CD14-positive monocyte (primary cell): ENCODE measurements at regions not wholly inside any gene's neighbourhood (a gene's known extent, or its start where the extent isn't known, plus 50 kb on each side); places are given as distances from the start of the nearest gene placed in this dataset.

Experiments
- DNase-seq, 3 donors: peaks; one replicate each; pipeline ENCODE4 v3.0.0-alpha.2; 2011 to 2022
- H2AFZ ChIP-seq: 2 replicates; pipeline ENCODE4 v1.6.0; 2012; ENCODE audit warnings: mild to moderate bottlenecking, low read depth, low read length, inconsistent platforms; ENCODE audit not compliant: insufficient read depth, poor library complexity, severe bottlenecking
- H3K27ac ChIP-seq, 2 donors: 1 replicate in 1 of 2; 2 replicates in 1 of 2; pipeline ENCODE4 v1.5.1; 2012 to 2013; ENCODE audit warnings: low read length in 2 of 2, control low read depth in 1 of 2, inconsistent platforms in 1 of 2, low read depth in 1 of 2, mild to moderate bottlenecking in 1 of 2
- H3K27me3 ChIP-seq, 2 donors: one replicate each; pipeline versions ENCODE4 v1.6.0 to v1.6.1; 2011 to 2013; ENCODE audit warnings: low read length in 2 of 2; ENCODE audit not compliant: control insufficient read depth in 2 of 2, insufficient read depth in 2 of 2
- H3K36me3 ChIP-seq, 2 donors: replicated peaks in 1 of 2; 1 replicate in 1 of 2; 2 replicates in 1 of 2; pipeline versions ENCODE4 v1.5.1 to v1.6.1; 2012 to 2013; ENCODE audit warnings: low read length in 2 of 2, control low read depth in 1 of 2, inconsistent platforms in 1 of 2, mild to moderate bottlenecking in 1 of 2; ENCODE audit not compliant: insufficient read depth in 2 of 2, control insufficient read depth in 1 of 2
- H3K4me1 ChIP-seq, 2 donors: 1 replicate in 1 of 2; 2 replicates in 1 of 2; pipeline versions ENCODE4 v1.5.1 to v1.6.1; 2012 to 2013; ENCODE audit warnings: low read length in 2 of 2, control low read depth in 1 of 2, inconsistent platforms in 1 of 2, mild to moderate bottlenecking in 1 of 2, moderate library complexity in 1 of 2; ENCODE audit not compliant: insufficient read depth in 2 of 2, control insufficient read depth in 1 of 2
- H3K4me2 ChIP-seq: replicated peaks from 2 replicates; pipeline ENCODE3; 2012; ENCODE audit warnings: low read length, moderate library complexity, mild to moderate bottlenecking; ENCODE audit not compliant: poor library complexity, severe bottlenecking; ENCODE audit errors: extremely low read depth
- H3K4me3 ChIP-seq, 3 experiments: fragments of 200-600 bp in 1 of 3; sonication (generic) in 1 of 3; replicated peaks in 1 of 3; 1 replicate in 2 of 3; 2 replicates in 1 of 3; pipeline ENCODE4 v1.5.1; 2011 to 2013; ENCODE audit warnings: low read length in 3 of 3, mild to moderate bottlenecking in 3 of 3, control low read depth in 2 of 3, low read depth in 2 of 3, inconsistent platforms in 1 of 3, moderate library complexity in 1 of 3
- H3K79me2 ChIP-seq: 2 replicates; pipeline ENCODE4 v1.6.0; 2012; ENCODE audit warnings: mild to moderate bottlenecking, control low read depth, inconsistent platforms, low read length, moderate library complexity; ENCODE audit not compliant: insufficient read depth
- H3K9ac ChIP-seq: 2 replicates; pipeline ENCODE4 v1.6.0; 2017; ENCODE audit warnings: low read length, mild to moderate bottlenecking; ENCODE audit not compliant: insufficient read depth, poor library complexity, severe bottlenecking
- H3K9me3 ChIP-seq, 2 donors: replicated peaks in 1 of 2; 1 replicate in 1 of 2; 2 replicates in 1 of 2; pipeline versions ENCODE4 v1.5.1 to v1.6.1; 2012 to 2013; ENCODE audit warnings: low read length in 2 of 2, control low read depth in 1 of 2; ENCODE audit not compliant: control insufficient read depth in 1 of 2, insufficient read depth in 1 of 2
- H4K20me1 ChIP-seq: 2 replicates; pipeline ENCODE4 v1.6.0; 2012; ENCODE audit warnings: mild to moderate bottlenecking, low read length, control low read depth, moderate library complexity; ENCODE audit not compliant: insufficient read depth
- H3K27ac Mint-ChIP-seq, 7 donors: one replicate each; pipeline ENCODE4 v1.8.0; 2020; ENCODE audit warnings: mild to moderate bottlenecking in 7 of 7, mixed read lengths in 7 of 7, moderate library complexity in 6 of 7, inconsistent platforms in 2 of 7
- H3K27me3 Mint-ChIP-seq, 3 donors: one replicate each; pipeline ENCODE4 v1.8.0; 2021 to 2022; ENCODE audit warnings: low read depth in 3 of 3, mild to moderate bottlenecking in 3 of 3, mixed read lengths in 3 of 3, moderate library complexity in 3 of 3, inconsistent platforms in 1 of 3
- H3K36me3 Mint-ChIP-seq, 2 donors: one replicate each; pipeline ENCODE4 v1.8.0; 2020; ENCODE audit warnings: mixed read lengths in 2 of 2, inconsistent platforms in 1 of 2, mild to moderate bottlenecking in 1 of 2
- H3K4me1 Mint-ChIP-seq: one replicate; pipeline ENCODE4 v1.8.0; 2020; ENCODE audit warnings: mild to moderate bottlenecking, mixed read lengths
- H3K4me3 Mint-ChIP-seq, 2 donors: one replicate each; pipeline ENCODE4 v1.8.0; 2020; ENCODE audit warnings: mild to moderate bottlenecking in 2 of 2, mixed read lengths in 2 of 2, moderate library complexity in 1 of 2
- H3K9me3 Mint-ChIP-seq, 7 donors: one replicate each; pipeline ENCODE4 v1.8.0; 2020 to 2022; ENCODE audit warnings: mixed read lengths in 7 of 7, mild to moderate bottlenecking in 6 of 7, moderate library complexity in 6 of 7, inconsistent platforms in 2 of 7
- CTCF ChIP-seq: fragments of 200-600 bp; IDR thresholded peaks from one replicate; pipeline ENCODE4 v1.8.0; 2022; ENCODE audit warnings: antibody characterized with exemption, mild to moderate bottlenecking
- WGBS: methylation state at CpG from one replicate; pipeline ENCODE4 v1.1.5; 2013; ENCODE audit warnings: missing lambda C conversion rate; ENCODE audit not compliant: insufficient coverage; 5-methylcytosine and 5-hydroxymethylcytosine counted together
- intact Hi-C, 2 donors: fragments of 100-400 bp; cut with micrococcal nuclease; formaldehyde crosslinking; loops; one replicate each; pipeline versions ENCODE4 v1.15.0 to v1.15.1; 2023

DNA sequence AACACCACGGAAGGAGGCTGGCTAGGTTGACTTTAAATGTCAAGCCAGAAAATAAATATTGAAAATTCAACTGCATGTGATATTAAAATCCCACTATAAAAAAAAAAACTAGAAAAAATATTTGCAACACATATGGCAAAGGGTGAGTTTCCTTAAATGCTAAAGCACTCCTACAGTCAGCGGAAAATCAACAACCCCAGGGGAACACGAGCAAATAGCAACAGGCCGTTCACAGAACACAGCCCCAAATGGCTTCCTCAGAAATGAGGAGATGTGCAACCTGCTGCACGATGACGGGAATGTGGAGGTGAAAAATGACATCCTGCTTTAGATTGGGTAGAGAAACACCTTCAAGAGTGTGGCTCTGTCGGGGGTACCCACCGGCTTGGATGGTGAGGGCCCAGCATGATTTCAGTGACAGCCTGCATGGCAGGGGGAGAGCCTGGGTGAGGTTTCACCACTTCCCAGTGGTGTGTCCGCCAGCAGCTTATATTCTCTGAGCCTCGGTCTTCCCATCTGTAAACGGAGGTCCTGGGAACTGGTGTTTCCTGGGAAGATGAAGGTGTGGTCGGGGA is 157.9 kb upstream of the GLI2 start:
- H3K9me3 Mint-ChIP-seq = peaks cover 0 to 5% (median 0%) of the 10 kb centered on the region in 7 donors
- H3K36me3 Mint-ChIP-seq = no peaks in the 10 kb centered on the region
- no peak for DNase-seq
- H3K4me1 ChIP-seq = no peaks in the 10 kb centered on the region
- no peaks in the 10 kb centered on the region for H3K4me1 Mint-ChIP-seq
- H3K27ac Mint-ChIP-seq = no peak overlapping the region
- no peak for TF ChIP-seq CTCF
- H2AFZ ChIP-seq = no peak overlapping the region
- peaks cover 0 to 28% of the 10 kb centered on the region in 2 donors for H3K27me3 ChIP-seq
- 89% methylated on average over 5 of the region's 12 CpGs for WGBS
- H3K36me3 ChIP-seq = no peaks in the 10 kb centered on the region
- no peaks in the 10 kb centered on the region for H3K9me3 ChIP-seq
- H3K4me3 Mint-ChIP-seq = peak overlapping the region in 1 of 2 donors; percentile 60
- no peak overlapping the region for H3K4me3 ChIP-seq
- H3K4me2 ChIP-seq = no peak overlapping the region
- intact Hi-C loops = no loop called here
- H4K20me1 ChIP-seq = no peaks in the 10 kb centered on the region
- no peak overlapping the region for H3K27ac ChIP-seq
- H3K27me3 Mint-ChIP-seq = peaks cover 18 to 46% (median 37%) of the 10 kb centered on the region in 3 donors
- H3K9ac ChIP-seq = no peak overlapping the region
- no peaks in the 10 kb centered on the region for H3K79me2 ChIP-seq

DNA sequence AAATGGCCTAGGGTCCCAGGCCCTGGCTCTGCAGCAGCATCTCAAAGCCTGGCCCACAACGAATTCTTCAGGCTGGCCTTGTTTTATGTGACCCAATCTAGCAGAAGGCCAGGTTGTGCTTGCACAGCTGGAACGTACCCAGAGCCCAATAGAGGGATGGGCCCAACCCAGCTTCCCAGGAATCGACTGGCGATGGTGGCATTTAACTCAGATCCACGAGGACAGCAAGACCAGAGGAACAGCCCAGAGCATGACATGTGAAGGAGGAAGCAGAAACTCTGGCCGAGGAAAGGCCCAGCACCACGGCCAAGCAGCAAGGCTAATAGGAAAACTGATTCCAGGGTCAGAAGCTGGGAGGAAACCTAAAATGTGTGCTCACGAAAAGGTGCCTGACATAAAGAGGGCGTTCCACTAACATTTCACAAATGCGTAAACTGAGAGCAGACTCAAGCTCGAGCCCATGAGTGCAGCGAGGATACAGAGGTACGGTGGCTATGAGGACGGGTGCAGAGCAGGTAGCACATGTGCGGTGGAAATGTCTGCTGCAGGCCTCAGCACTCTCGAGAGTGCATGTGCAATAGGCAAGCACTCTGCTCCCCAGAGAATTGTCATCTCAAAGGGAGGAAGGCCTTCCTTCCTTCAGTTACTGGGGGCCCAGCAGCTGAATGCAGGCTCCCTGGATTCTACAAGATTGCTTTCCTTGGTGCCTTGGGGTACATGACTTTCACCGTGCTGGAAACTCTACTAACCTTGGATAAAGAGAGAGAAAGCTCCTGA is 156.9 kb upstream of the GLI2 start:
- H3K27ac Mint-ChIP-seq = peak overlapping the region in 1 of 7 donors; percentile 18
- no peak overlapping the region for H3K27ac ChIP-seq
- H3K4me1 Mint-ChIP-seq = no peaks in the 10 kb centered on the region
- H3K9ac ChIP-seq = no peak overlapping the region
- H4K20me1 ChIP-seq = no peaks in the 10 kb centered on the region
- H3K4me3 ChIP-seq = no peak overlapping the region
- WGBS = 93% methylated on average over 15 of the region's 17 CpGs
- no peak for TF ChIP-seq CTCF
- no peaks in the 10 kb centered on the region for H3K9me3 ChIP-seq
- H3K36me3 ChIP-seq = no peaks in the 10 kb centered on the region
- H3K4me3 Mint-ChIP-seq = no peak overlapping the region
- H3K27me3 Mint-ChIP-seq = peaks cover 23 to 50% (median 38%) of the 10 kb centered on the region in 3 donors
- DNase-seq = no peak
- intact Hi-C loops = no loop called here
- H3K36me3 Mint-ChIP-seq = no peaks in the 10 kb centered on the region
- peaks cover 0 to 31% of the 10 kb centered on the region in 2 donors for H3K27me3 ChIP-seq
- no peaks in the 10 kb centered on the region for H3K4me1 ChIP-seq
- H3K9me3 Mint-ChIP-seq = peaks cover 0 to 5% (median 1%) of the 10 kb centered on the region in 7 donors
- no peak overlapping the region for H3K4me2 ChIP-seq
- H3K79me2 ChIP-seq = no peaks in the 10 kb centered on the region
- H2AFZ ChIP-seq = no peak overlapping the region
